ENCODE measurements at regions not wholly inside any gene's neighbourhood (a gene's known extent, or its start where the extent isn't known, plus 50 kb on each side); places are given as distances from the start of the nearest gene placed in this dataset.

- no peak for TF ChIP-seq POLR2A (IDR thresholded peaks at IDR 0.05)
- TF ChIP-seq EP300 (IDR thresholded peaks at IDR 0.05) = no peak
- TF ChIP-seq CTCF (IDR thresholded peaks at IDR 0.05) = no peak
- no peak for TF ChIP-seq POLR2AphosphoS5 (IDR thresholded peaks at IDR 0.05)
These were observed 345.4 kb downstream of the CDH9 start for GRCh38 chr5:26692952-26693351.

GRCh38 chr5:26691486-26691885 lies 346.9 kb downstream of the CDH9 start:
- no peaks in the 10 kb centered on the region for H3K36me3 ChIP-seq
- no peak for DNase-seq
- no peaks in the 10 kb centered on the region for H3K4me1 ChIP-seq
- no peaks in the 10 kb centered on the region for H3K9me3 ChIP-seq
- no peak overlapping the region for H3K4me3 ChIP-seq
- TF ChIP-seq CTCF (IDR thresholded peaks at IDR 0.05) (no peak), EP300 (IDR thresholded peaks at IDR 0.05) (no peak), POLR2A (IDR thresholded peaks at IDR 0.05) (no peak), POLR2AphosphoS5 (IDR thresholded peaks at IDR 0.05) (no peak)
- intact Hi-C loops (cut with DNase I) = no loop called here
- H3K27me3 ChIP-seq = no peaks in the 10 kb centered on the region
- H3K27ac ChIP-seq = no peak overlapping the region

More at GRCh38 chr5:26692952-26693351, 345.4 kb downstream of the CDH9 start:
- Histone ChIP-seq H3K36me3 (no peaks in the 10 kb centered on the region), H3K4me1 (no peaks in the 10 kb centered on the region), H3K4me3 (no peak overlapping the region), H3K9me3 (no peaks in the 10 kb centered on the region), H3K27me3 (no peaks in the 10 kb centered on the region), H3K27ac (no peak overlapping the region)
- intact Hi-C loops (cut with DNase I) = no loop called here
- DNase-seq = no peak
- WGBS, 2 donors = 91 to 94% methylated on average over 5 of the region's 5 CpGs

DNA sequence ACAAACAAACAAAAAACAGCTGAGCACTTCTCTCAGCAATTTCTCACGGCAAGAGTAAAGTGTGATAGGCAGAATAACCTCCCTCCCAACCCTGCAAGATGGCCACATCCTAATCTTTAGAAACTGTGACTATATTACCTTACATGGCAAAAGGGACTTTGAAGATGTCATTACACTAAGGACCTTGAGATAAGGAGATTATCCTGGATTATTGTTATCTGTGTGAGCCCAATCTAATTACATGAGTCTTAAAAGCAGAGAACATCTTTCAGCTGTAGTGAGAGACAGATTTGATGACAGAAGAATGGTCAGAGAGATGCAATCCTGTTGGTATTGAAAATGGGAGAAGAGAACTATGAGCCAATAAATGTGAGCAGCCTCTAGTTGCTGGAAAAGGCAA lies 347.9 kb downstream of the CDH9 start:
- TF ChIP-seq EP300 (IDR thresholded peaks at IDR 0.05) = no peak
- intact Hi-C loops (cut with DNase I) = no loop called here
- Histone ChIP-seq H3K4me3 (no peak overlapping the region), H3K4me1 (no peaks in the 10 kb centered on the region), H3K27ac (no peak overlapping the region), H3K27me3 (no peaks in the 10 kb centered on the region), H3K36me3 (no peaks in the 10 kb centered on the region), H3K9me3 (no peaks in the 10 kb centered on the region)
- DNase-seq = no peak
- WGBS, 2 donors = 60 to 71% methylated on average over 1 of the region's 1 CpG

GRCh38 chr5:26681861-26682260 lies 356.5 kb downstream of the CDH9 start:
- Histone ChIP-seq H3K27ac (no peak overlapping the region), H3K36me3 (no peaks in the 10 kb centered on the region), H3K9me3 (no peaks in the 10 kb centered on the region), H3K27me3 (no peaks in the 10 kb centered on the region), H3K4me3 (no peak overlapping the region), H3K4me1 (no peaks in the 10 kb centered on the region)
- intact Hi-C loops (cut with DNase I) = no loop called here
- WGBS, 2 donors = 87 to 91% methylated on average over 1 of the region's 1 CpG
- DNase-seq = no peak
- TF ChIP-seq POLR2AphosphoS5 (IDR thresholded peaks at IDR 0.05) (no peak), CTCF (IDR thresholded peaks at IDR 0.05) (no peak), POLR2A (IDR thresholded peaks at IDR 0.05) (no peak)

GRCh38 chr5:26674846-26675245 lies 363.5 kb downstream of the CDH9 start:
- WGBS, 2 donors = 22 to 59% methylated on average over 8 of the region's 8 CpGs
- H3K27me3 ChIP-seq = no peaks in the 10 kb centered on the region
- H3K27ac ChIP-seq = no peak overlapping the region
- intact Hi-C loops (cut with DNase I) = no loop called here
- DNase-seq = no peak
- no peak overlapping the region for H3K4me3 ChIP-seq
- H3K4me1 ChIP-seq = no peaks in the 10 kb centered on the region
- no peak for TF ChIP-seq EP300 (IDR thresholded peaks at IDR 0.05)
- no peak for TF ChIP-seq CTCF (IDR thresholded peaks at IDR 0.05)
- TF ChIP-seq POLR2A (IDR thresholded peaks at IDR 0.05) = no peak
- no peak for TF ChIP-seq POLR2AphosphoS5 (IDR thresholded peaks at IDR 0.05)
- peaks cover 0 to 4% (median 0%) of the 10 kb centered on the region in 4 donors for H3K9me3 ChIP-seq
- H3K36me3 ChIP-seq = no peaks in the 10 kb centered on the region

All from sigmoid colon (tissue), 6 donors.